ENCODE measurements at regions not wholly inside any gene's neighbourhood (a gene's known extent, or its start where the extent isn't known, plus 50 kb on each side); places are given as distances from the start of the nearest gene placed in this dataset.
"Not testable (repeated sequence)": the region's sequence is repeated elsewhere in the genome, so short reads cannot be mapped to it uniquely, and the experiment has no call there.

DNA sequence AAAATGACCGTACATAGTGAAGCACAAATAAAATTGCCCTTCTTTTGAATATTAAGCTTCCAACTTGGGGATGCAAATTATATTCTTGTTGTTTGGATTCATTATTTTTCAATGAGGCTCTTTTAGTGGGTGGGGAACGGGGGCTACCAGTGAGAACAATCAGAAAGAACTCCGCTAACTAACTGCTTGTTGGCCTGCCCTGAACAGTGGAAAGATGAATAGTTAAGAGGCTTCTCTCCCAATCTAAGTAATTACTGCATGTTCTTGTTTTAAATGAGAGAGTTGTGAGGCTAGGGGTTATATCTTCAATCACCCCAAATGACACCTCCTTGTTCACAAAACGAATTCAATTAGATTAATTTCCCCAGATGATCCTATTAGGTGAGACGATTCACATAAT is 322.0 kb downstream of the FAT3 start:
- no peak for ATAC-seq

DNA sequence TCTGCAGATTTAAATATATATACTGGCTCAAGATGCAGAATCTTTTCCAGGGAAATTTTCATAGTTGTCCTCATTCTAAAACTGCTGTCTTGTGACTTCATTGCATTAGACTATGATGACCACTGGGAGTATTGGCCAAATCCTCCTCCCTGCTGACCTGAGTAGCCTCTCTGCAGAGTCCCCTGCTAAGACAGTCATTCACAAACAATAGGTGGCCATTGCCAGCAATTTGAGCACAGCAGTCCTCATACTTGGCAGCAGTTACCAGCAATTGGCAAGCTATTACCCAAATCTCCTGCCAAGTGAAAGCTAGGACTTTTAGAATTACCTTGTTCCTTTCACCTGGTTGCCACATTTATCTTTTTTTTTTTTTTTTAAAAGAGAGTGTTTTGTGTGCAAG is 325.8 kb downstream of the FAT3 start:
- ATAC-seq, result no peak

DNA sequence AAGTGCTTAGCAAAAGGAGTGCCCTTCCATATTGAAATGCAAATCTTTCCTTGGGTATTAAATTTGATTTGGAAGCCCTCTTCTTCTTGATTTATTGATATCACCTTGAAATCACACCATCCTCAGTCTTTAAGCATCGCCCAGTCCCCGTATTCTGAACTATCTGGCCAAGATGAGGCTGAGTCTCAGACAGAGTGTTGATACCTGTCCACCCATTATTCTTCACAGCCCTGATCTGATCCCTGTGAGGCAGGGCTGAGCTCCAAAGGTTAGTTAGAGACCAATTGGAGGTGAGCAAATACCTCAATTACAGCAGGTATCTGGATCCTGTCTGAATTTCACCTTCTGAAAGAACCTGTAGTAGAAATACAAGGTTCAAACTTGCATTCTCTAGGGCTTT is 326.3 kb downstream of the FAT3 start:
- ATAC-seq, result no peak

DNA sequence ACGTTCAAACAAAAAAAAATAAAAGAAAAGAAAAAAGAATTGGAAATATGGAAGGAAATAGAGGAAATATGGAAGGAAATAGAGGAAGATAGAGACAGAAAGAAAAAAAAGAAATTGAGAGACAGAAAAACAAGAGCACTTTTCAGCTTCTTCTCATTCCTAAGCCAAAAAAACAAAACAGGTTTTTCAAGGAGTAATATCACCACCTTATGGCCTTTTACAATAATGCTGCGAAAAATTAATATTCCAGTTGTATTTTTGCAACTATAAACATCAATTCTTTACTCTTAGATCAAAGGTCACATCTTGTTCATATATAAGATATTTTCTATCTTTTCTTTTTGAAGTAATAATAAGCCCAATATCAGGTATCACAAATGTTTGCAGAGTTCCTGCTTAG is 328.3 kb downstream of the FAT3 start:
- ATAC-seq, result no peak

DNA sequence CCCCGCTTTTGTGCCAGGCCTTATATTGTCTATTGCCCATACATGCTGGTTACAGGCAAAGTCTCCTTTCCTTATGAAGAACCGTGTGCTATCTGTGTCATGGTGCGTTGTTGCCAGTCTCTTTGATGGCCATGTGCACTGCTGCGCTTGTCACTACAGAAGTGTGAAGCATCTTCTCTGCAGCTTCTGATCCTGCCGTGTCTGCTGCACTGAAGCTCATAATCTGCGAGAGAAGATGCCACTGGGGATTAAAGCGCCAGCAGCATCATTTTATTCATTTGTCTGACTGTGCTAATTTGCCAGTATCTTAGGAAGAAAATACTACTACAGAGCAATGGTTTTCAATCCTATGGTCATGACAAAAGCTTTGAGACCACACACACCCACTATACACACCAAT is 330.1 kb downstream of the FAT3 start:
- no peak for ATAC-seq

DNA sequence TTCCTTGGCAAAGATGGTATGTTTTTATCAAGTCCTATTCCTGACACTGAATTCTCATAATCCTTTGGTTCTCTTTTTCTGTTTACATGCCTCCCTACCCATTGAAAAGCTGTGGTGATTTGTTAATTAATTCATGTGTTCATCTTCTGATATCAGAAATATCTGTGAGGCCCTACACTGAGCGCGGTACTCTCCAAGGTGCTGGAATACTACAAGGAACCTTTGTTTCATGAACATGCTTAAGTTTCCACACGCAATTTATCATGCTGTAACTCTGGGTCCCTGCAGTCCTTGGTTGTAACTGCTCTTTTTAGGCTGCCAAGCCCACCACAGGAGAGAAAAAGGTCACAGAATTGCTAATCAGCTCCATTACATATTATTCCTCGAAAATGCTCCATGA is 331.8 kb downstream of the FAT3 start:
- ATAC-seq, result no peak

DNA sequence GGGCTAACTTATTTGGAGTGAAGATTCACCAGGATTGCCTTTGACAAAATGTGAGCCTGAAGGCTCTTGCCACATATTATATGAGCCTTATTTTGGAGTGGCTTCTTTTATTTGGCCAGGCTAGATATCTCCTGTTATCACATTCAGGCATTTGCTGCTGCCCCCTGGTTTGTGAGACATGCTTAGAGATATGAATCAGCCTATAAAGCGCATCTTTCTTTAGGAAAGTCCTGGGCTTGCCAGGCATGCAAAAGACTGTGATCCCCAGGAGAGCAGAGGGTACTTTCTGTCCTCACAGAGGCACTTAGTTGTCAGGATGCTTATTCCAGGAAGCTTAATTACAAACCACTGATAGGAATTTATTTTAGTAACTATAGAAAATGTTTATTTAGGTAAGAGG is 333.3 kb downstream of the FAT3 start:
- no peak for ATAC-seq

DNA sequence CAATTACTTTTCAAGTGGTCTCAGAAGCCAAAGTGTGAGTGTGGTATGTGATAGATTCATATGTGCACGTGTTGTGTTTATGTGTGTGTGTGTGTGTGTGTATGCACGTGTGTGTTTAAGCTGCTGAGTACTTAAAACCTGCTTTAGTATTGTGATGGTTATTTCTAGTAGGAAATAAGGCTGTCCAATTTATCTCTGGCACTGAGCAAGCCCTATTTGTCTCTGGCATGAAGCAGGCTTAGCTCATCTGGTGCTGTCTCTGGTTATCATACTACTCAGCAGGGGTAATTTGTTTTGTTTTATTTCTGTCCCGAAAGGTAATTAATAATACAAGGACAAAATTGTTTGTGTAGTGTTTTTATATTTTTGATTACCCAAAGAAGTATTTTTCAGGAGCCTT is 333.7 kb downstream of the FAT3 start:
- no peak for ATAC-seq

DNA sequence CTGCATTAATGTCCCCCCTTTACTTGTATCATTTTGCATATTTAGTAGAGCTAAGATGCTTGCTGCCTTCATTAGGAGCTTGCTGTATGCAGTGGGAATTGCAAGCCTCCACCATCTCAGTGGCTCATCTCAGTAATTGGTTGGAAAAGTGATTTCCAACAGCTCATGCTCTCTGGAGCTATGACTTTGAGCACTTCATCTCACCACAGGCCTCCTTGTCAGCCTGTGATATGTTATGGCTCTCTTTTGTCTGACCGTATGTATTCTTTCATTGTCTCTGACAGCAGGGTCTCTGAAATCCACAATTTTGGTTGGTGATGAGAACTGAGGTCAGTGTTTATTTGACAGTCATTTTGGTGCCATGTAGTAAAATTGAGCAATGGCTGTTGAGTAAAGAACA is 345.1 kb downstream of the FAT3 start:
- no peak for ATAC-seq

DNA sequence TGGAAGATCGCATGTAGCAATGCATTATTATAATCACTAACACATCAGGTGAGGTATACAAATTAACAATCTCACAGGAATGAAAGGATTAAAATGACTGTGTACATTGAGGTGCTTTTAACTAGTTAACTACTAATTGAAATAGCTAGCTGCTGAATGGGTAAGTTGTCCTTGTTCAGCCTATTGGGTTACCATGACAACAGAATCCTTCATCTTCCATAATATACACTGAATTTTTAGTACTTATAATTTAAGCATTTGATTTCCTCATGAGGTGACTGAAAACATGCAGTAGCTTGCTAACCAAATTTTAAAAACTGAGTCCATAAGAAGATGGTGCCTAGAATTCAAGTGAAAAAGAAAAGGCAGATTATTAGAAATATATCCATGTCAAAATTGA is 347.9 kb downstream of the FAT3 start:
- no peak for ATAC-seq

DNA sequence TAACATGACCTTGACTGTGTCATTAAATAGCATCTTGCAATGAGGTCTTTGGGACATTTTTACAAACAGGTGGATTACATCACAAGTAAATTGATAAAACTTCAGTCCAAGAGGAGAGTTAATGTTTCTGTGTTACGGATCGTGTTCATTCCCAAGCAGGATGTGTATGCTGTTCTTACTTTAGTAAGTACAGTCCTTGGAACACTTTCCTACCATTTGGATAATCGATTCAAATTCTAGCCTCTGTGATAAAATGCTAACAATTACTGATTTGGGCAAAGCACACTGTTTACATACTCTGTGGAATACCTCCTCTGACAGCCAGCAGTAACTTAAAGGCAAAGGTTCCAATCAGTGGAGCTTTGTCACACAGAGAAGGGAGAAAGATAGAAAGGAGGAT is 351.7 kb downstream of the FAT3 start:
- ATAC-seq, result no peak

DNA sequence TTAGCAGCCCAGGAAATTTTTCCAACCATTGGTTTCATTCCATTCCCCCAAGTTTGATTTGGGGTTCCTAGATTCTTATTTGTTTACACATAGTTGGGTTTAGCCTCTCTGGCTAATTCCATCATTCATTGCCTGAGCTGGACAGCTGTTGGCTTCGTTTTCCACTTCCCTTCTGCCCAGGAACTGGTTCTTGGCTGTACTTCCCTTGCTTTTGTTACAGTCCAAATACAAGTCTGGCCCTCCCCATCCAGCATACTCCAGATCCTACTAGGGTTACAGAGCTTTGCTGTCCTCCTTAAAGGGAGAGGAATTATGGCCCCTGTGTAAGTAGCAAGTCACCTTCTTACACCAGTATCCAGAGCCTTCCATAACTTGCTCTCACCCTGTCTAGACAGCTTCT is 356.3 kb downstream of the FAT3 start:
- ATAC-seq, result no peak

DNA sequence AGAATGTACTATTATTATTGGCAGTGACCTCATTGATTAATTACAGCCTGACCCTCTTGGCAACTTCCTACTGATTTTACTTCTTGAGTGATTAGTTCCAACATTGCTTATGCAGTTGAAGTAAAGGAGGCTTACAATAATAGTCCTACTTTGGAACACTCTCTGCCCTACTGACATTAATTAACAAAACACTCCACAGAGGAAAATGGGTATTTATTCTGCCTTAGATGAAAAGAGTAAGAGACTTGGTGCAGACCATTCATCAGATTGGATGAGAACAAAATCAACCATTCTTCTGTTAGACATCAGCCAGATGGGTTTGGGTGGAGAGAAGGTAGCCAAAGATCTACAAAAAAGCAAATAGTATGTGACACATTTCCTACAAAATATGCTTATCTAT is 363.8 kb downstream of the FAT3 start:
- ATAC-seq, result no peak

DNA sequence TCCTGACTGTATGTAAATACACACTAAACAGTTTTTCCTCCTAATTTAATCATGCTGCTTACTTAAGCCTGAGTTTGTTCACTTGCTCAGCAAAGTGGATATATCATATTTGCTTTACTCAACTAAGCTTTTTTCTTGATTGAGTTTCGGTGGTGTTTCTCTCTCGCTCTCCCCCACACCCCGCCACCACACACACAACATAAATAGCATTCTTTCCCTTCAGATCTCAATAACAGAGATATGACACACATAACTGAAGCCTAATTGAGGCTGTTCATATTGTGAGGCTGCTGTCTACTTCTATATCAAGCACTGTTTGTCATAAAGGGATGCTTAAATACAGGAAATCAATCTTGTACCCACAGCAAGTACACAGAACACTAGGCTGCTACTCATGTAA is 364.9 kb downstream of the FAT3 start:
- no peak for ATAC-seq

DNA sequence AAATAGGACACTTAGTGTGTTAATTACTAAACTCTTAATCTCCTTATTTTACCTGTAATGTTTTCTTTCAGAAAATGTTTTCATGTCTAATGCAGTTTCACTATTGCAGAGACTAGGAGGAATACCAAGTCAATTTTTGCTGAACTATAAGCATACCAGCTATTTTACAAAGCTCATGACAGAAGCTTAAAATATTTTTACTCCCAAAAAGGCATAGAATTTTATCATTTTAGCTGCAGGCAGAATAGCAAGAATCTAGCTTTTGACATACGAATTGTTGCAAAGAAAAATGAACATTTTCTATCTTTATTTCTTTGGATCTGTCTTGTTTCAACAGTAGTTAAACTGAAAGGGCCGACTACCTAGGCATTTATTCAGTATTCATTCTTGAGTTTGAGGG is 366.9 kb downstream of the FAT3 start:
- no peak for ATAC-seq

DNA sequence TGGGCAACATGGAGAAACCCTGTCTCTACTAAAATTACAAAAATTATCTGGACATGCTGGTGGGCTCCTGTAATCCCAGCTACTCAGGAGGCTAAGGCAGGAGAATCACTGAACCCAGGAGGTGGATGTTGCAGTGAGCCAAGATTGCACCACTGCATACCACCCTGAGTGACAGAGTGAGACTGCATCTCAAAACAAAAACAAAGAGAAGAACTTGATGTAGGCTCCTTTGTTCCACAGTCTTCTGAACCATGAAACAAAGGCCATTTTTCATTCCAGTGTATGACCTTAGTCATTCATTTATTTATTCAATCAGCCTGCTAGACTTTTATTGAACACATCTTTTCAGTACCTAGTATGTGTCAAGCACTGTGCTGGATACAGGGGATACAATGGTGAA is 369.6 kb downstream of the FAT3 start:
- ATAC-seq, result no peak

DNA sequence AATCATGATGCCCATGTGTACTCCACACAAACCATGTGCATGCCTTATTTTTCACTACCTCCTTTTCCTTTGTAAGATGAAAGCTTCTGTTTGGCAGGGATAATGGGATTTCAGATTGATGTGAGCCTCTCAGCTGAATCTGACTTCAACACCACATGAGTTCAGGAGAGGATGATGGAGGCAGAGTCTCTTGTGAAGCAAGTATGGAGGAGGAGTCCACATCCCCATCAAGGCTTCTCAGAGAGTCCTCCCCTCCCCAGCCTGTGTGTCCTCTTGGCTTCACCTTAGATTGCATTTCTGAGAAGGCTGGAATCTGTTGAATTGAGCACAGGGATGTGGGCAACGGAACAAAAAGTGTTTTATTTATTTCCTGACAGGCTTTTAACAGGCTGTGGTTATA is 370.4 kb downstream of the FAT3 start:
- no peak for ATAC-seq

DNA sequence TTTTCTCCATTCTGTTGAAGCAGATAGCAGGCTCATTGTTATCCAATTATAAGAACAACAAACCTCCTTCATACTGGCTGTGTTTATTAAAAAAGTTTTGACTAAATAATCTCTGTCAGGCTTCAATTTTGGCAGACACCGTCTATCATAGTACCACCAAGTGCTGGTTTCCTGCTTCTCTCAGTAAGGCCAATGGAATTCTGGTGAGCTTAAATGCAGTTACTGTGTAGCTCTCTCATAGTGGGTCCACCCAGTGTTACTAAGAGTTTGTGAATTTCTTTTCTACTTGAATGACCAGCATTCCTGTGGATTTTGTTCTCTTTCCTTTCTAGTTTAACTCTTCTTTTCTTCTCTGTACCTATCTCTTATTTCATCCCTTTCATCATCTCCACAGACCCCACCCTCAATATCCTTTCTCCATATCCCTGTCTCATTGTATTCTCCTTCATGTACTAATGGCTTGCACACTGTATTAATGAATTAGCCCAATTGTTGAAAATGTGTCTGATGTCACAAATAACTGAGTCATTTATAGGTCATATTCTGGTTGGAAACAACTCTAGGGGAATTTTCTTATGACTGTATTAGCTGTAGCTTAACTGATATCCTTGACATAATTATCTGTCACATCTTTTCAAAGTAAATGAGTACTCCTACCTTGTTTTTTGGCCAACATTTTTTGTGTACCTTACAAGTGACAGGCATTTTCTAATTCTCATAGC is 372.1 kb downstream of the FAT3 start:
- no peak for ATAC-seq

DNA sequence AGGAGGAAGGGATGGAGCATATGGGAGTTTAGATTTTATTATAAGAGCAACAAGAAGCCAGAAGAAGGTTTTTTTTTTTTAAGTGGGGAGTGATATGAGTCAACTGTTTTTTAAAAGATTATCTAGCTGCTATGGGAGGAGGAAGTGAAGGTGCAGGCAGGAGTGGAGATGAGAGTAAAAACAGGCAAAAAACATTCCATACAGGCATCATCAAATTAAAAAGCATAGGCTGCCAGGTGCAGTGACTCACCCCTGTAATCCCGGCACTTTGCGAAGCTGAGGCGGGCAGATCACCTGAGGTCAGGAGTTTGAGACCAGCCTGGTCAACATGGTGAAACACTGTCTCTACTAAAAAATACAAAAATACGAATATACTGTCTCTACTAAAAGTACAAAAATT is 368.4 kb upstream of the MTNR1B start:
- no peak for ATAC-seq

DNA sequence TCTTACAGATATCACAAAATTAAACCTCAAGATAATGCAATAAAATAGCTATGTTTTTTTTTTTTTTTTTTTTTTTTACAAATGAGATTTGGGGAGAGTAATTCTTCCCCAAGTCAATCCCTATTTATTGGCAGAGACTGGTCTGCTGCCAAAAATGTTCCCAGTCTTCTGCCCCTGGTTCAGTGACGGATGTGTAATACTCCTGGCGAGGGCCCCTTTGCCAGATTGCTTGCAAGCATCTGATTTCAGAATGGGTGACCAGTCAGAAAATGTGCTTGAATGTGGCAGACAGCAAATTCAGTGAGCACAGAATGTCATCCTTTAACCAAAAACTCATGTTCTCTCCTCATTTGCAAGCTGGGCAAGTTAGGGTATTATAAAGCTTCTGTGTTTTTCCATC is 363.8 kb upstream of the MTNR1B start:
- ATAC-seq, result no peak

DNA sequence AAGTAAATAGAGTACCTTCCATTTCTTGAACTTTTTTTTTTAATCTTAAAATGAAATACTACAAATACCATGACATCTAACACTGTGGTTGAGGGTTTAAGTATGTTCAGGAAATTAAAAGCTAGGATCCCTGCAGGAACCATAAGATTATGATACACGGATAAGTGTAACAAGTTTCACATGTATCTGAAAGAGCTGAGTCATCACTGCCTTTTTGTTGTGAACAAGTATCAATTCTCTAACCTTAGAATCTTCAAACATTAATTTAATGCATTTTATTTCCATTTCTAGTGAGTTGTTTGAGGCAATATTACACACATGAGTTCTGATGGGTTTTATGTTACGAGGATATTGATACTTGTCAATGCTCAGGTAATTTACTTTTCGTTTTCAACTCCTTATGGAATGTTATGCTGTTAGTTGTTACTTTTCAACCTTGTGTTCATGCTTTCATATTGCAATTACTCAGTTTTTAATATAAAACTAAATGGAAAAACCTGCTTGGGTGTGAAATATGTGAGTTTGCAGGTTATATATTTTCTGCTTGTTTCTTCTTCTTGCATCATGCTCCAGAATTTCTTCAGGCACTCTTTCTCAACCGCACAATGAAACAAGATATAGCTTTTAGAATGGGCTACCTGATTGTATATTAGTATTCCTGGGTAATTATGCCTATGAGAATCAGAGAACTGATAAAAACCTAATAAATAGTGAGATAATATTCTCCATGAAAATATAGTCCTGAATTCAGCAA is 361.3 kb upstream of the MTNR1B start:
- ATAC-seq, result no peak

DNA sequence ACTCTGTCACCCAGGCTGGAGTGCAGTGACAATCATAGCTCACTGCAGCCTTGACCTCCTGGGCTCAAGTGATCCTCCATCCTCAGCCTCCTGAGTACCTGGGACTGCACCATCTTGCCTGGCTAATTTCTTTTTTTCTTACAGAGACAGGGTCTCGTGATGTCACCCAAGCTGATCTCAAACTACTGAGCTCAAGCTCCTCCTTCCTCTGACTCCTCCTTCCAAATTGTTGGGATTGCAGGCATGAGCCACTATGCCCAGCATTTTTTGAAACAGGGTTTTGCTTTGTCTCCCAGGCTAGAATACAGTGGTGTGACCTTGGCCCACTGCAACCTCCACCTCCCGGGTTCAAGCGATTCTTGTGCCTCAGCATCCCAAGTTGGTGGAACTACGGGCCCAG is 358.3 kb upstream of the MTNR1B start:
- ATAC-seq, result no peak

DNA sequence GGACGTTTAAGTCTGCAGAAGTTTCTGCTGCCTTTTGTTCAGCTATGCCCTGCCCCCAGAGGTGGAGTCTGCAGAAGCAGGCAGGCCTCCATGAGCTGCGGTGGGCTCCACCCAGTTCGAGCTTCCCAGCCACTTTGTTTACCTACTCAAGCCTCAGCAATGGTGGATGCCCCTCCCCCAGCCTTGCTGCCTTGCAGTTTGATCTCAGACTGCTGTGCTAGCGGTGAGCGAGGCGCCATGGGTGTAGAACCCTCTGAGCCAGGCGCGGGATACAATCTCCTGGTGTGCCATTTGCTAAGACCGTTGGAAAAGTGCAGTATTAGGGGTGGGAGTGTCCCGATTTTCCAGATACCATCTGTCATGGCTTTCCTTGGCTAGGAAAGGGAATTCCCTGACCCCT is 351.4 kb upstream of the MTNR1B start:
- ATAC-seq, result not testable (repeated sequence)

DNA sequence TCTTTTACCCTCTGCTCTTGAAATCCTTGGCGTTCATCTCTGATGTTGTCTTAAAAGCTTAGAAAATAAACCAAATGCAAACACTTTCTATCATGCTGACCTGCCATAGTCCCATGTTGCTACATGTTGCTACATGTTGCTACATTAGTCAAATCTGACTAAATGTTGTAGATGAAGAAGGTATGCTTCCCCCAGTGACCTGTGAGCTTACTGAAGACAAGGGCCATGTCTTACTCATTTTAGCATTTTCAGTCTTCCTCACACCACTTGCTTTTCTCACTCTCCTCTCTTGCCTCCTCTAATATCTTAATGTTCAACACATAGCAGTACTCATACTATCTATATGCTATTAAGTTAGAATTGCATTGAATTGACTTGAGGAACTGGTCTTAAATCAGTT is 346.4 kb upstream of the MTNR1B start:
- no peak for ATAC-seq

DNA sequence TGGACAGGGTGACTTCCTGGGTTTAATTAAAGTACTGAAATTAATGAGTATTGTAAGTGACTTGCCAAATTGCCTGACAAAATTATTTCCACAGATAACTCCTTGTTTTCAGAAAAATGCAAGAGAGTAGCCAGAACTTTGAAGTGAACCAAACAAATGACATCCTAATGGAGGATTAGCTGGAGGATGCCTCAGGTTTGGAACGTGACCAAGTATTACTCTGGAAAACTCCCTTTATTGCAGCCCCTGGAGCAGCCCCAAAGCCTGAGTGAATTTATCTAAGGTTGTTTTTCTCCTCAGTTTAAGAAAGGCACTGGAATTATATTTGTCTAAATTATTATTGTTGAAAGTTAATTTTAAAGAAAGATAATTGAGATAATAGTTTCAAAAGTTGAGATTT is 343.6 kb upstream of the MTNR1B start:
- no peak for ATAC-seq
